ENCODE measurements at regions not wholly inside any gene's neighbourhood (a gene's known extent, or its start where the extent isn't known, plus 50 kb on each side); places are given as distances from the start of the nearest gene placed in this dataset.
"Not testable (repeated sequence)": the region's sequence is repeated elsewhere in the genome, so short reads cannot be mapped to it uniquely, and the experiment has no call there.

DNA sequence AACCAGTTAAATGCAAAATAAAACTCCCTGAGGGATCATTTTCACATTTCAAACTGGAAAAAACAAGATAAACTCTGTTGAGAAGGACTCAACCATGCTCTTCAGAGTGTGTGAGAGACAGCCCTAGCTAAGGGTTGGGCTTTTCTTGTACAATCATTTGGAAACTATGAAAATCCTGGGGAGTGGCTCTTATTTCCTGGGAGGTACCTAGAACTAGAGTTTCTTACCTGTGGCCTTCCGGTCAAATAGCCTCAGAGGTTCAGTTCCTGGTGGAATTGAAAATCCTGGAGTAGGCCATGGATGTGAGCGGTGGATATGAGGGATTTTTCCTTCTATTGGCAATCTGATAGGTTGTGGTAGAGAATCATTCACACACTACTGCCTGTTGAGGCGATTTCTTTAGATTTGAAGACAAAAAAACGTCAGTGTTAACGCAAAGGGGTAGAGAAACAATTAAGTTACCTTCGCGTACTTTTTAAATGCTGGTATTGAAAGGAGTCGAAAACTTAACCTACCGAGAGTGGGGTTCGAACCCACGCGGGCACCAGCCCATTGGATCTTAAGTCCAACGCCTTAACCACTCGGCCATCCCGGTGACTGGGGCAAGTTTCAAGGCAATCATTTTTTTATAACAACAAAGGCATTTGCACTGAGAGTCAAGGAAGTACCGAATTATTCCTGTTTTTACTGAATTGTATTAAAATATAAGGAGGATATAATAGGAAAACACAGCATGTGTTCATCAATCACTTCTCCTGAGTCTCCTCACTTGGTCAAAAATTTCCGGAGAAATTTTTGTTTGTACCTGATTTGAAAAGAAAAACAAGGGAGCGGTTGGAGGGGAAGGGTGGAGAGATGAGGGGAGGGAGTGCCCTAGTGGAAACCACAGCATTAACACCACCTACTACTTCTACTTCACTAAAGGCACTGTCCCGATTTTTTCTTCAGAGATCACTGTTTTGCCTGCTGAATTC lies 191.3 kb downstream of the OR2B2 start:
- TF ChIP-seq, protein P1, sequence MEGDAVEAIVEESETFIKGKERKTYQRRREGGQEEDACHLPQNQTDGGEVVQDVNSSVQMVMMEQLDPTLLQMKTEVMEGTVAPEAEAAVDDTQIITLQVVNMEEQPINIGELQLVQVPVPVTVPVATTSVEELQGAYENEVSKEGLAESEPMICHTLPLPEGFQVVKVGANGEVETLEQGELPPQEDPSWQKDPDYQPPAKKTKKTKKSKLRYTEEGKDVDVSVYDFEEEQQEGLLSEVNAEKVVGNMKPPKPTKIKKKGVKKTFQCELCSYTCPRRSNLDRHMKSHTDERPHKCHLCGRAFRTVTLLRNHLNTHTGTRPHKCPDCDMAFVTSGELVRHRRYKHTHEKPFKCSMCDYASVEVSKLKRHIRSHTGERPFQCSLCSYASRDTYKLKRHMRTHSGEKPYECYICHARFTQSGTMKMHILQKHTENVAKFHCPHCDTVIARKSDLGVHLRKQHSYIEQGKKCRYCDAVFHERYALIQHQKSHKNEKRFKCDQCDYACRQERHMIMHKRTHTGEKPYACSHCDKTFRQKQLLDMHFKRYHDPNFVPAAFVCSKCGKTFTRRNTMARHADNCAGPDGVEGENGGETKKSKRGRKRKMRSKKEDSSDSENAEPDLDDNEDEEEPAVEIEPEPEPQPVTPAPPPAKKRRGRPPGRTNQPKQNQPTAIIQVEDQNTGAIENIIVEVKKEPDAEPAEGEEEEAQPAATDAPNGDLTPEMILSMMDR (IDR thresholded peaks at IDR 0.05; ENCODE audit: extremely low read depth in 1 of 2, insufficient read depth in 1 of 2, low read depth in 1 of 2, low read length in 2 of 2): no peak
- TF ChIP-seq JUN (IDR thresholded peaks at IDR 0.05; ENCODE audit: borderline replicate concordance, insufficient read depth, insufficient read length, low read depth) (no peak), FOS (IDR thresholded peaks at IDR 0.05; ENCODE audit: borderline replicate concordance, insufficient read depth, low read length) (no peak), POLR2A (IDR thresholded peaks at IDR 0.05; ENCODE audit: low read depth, low read length) (no peak), EZH2 (IDR thresholded peaks at IDR 0.05; ENCODE audit: borderline replicate concordance, low read depth, low read length, severe bottlenecking) (no peak), MYC (IDR thresholded peaks at IDR 0.05; ENCODE audit: low read depth, low read length) (no peak), GATA2 (IDR thresholded peaks at IDR 0.05; ENCODE audit: insufficient read depth, insufficient read length, low read depth, low read length) (no peak), POLR2AphosphoS5 (IDR thresholded peaks at IDR 0.05; ENCODE audit: insufficient read depth, low read depth, low read length) (no peak)
- TF ChIP-seq, protein P2, sequence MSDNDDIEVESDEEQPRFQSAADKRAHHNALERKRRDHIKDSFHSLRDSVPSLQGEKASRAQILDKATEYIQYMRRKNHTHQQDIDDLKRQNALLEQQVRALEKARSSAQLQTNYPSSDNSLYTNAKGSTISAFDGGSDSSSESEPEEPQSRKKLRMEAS (IDR thresholded peaks at IDR 0.05; ENCODE audit: insufficient read depth, insufficient read length): no peak
- Histone ChIP-seq H3K9me1 (replicated peaks; ENCODE audit: control insufficient read depth, extremely low read depth, insufficient read depth, low read length) (no peaks in the 10 kb centered on the region), H3K9ac (replicated peaks; ENCODE audit: extremely low read depth, insufficient read depth, low read length) (no peak overlapping the region), H3K9me3 (replicated peaks; ENCODE audit: control insufficient read depth, insufficient read depth, low read length) (no peaks in the 10 kb centered on the region), H3K4me1 (ENCODE audit: control insufficient read depth, extremely low read depth, insufficient read depth, low read length) (no peaks in the 10 kb centered on the region), H3K27ac (ENCODE audit: insufficient read depth, low read depth, low read length) (no peak overlapping the region), H3K4me3 (replicated peaks in 1 of 3; ENCODE audit: insufficient read depth in 1 of 3, low read depth in 1 of 3, low read length in 3 of 3) (no peak overlapping the region), H4K20me1 (replicated peaks; ENCODE audit: control insufficient read depth, extremely low read depth, insufficient read depth, low read length) (no peaks in the 10 kb centered on the region), H3K4me2 (ENCODE audit: insufficient read depth, low read length) (peak overlapping the region; percentile 36), H3K36me3 (ENCODE audit: control insufficient read depth in 2 of 2, extremely low read depth in 1 of 2, insufficient read depth in 2 of 2, low read length in 2 of 2) (no peaks in the 10 kb centered on the region), H3K79me2 (ENCODE audit: control insufficient read depth, insufficient read depth, low read length) (no peaks in the 10 kb centered on the region), H3K27me3 (ENCODE audit: control insufficient read depth in 2 of 2, insufficient read depth in 2 of 2, low read length in 2 of 2) (no peaks in the 10 kb centered on the region), H2AFZ (ENCODE audit: low read depth, low read length) (no peak overlapping the region)
- FAIRE-seq (no peak), DNase-seq (ENCODE audit: low read depth, low spot score) (peak; percentile 29)
- intact Hi-C loops (cut with micrococcal nuclease): no loop called here
- ChIA-PET POLR2A (no interaction called here), CTCF (interaction anchor here (1.1 kb wide), 1 partner anchor 14 kb away, joined by 3 read pairs; no protein-coding TSS in a partner anchor)
- no TSS peak for BruUV-seq (replicated peaks)
- dilution Hi-C loops (cut with MboI; ENCODE audit: extremely low pct_ligation_motif_present, low sequenced_read_pairs): no loop called here

DNA sequence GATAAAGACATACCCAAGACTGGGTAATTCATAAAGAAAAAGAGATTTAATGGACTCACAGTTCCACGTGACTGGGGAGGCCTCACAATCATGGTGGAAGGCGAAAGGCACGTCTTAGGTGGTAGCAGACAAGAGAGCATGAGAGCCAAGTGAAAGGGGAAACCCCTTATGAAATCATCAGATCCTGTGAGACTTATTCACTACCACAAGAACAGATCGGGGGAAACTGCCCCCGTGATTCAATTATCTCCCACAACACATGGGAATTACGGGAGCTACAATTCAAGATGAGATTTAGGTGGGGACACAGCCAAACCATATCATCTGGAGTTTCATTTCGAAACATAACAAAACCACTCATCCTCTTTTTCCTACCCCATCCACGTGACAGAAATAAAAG lies 193.2 kb downstream of the OR2B2 start:
- CTCF ChIA-PET; H3K36me3 ChIP-seq (ENCODE audit: control insufficient read depth in 2 of 2, extremely low read depth in 1 of 2, insufficient read depth in 2 of 2, low read length in 2 of 2); H3K79me2 ChIP-seq (ENCODE audit: control insufficient read depth, insufficient read depth, low read length); intact Hi-C loops (cut with micrococcal nuclease); H3K4me3 ChIP-seq (replicated peaks in 1 of 3; ENCODE audit: insufficient read depth in 1 of 3, low read depth in 1 of 3, low read length in 3 of 3); dilution Hi-C loops (cut with MboI; ENCODE audit: extremely low pct_ligation_motif_present, low sequenced_read_pairs); H3K9me1 ChIP-seq (replicated peaks; ENCODE audit: control insufficient read depth, extremely low read depth, insufficient read depth, low read length); H3K9ac ChIP-seq (replicated peaks; ENCODE audit: extremely low read depth, insufficient read depth, low read length); BruUV-seq (replicated peaks); H3K4me2 ChIP-seq (ENCODE audit: insufficient read depth, low read length); H4K20me1 ChIP-seq (replicated peaks; ENCODE audit: control insufficient read depth, extremely low read depth, insufficient read depth, low read length); DNase-seq (ENCODE audit: low read depth, low spot score); H3K9me3 ChIP-seq (replicated peaks; ENCODE audit: control insufficient read depth, insufficient read depth, low read length); POLR2A ChIA-PET; H3K27ac ChIP-seq (ENCODE audit: insufficient read depth, low read depth, low read length); H3K27me3 ChIP-seq (ENCODE audit: control insufficient read depth in 2 of 2, insufficient read depth in 2 of 2, low read length in 2 of 2); FAIRE-seq; H2AFZ ChIP-seq (ENCODE audit: low read depth, low read length); H3K4me1 ChIP-seq (ENCODE audit: control insufficient read depth, extremely low read depth, insufficient read depth, low read length): not testable (repeated sequence)

Data from endothelial cell of umbilical vein (primary cell).